HG03196 (cell line): ENCODE measurements at regions not wholly inside any gene's neighbourhood (a gene's known extent, or its start where the extent isn't known, plus 50 kb on each side); places are given as distances from the start of the nearest gene placed in this dataset.
"Not testable (repeated sequence)": the region's sequence is repeated elsewhere in the genome, so short reads cannot be mapped to it uniquely, and the experiment has no call there.

ENCODE experiments used
- ATAC-seq: cut with Tn5 transposase; IDR thresholded peaks from one replicate; pipeline ENCODE4 v1.9.1; 2021; ENCODE audit not compliant: unreplicated experiment

GRCh38 chr6:121856296-121856695 is 420.9 kb downstream of the GJA1 start:
- ATAC-seq: no peak

DNA sequence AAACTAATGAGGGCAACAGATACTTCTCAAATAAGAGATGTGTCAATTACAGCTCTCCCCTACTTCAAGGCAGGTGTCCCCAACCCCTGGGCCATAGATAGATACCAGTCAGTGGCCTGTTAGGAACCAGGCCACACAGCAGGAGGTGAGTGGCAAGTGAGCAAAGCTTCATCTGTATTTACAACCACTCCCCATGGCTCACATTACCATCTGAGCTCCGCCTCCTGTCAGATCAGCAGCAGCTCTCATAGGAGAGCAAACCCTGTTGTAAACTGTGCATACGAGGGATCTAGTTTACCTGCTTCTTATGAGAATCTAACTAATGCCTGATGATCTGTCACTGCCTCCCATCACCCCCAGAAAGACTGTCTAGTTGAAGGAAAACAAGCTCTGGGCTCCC is 422.1 kb downstream of the GJA1 start:
- no peak for ATAC-seq

DNA sequence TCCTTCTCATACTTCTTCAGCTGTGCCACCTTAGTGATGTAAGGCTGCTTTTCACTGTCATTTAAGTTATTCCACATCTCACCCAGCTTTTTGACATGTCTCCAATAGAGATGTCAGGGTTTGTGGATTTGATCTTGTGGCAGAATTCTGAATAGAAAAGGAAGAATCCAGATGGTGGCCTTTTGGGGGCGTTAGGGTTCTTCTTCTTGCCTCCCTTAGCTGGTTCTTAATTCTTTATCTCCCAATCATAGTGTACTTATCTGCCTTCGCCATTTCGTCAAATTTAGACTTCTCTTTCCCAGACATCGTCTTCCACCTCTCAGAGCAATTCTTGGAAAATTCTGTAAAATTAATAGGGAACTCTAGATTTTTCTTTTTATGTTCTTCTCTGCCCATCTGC is 422.9 kb downstream of the GJA1 start:
- no peak for ATAC-seq

DNA sequence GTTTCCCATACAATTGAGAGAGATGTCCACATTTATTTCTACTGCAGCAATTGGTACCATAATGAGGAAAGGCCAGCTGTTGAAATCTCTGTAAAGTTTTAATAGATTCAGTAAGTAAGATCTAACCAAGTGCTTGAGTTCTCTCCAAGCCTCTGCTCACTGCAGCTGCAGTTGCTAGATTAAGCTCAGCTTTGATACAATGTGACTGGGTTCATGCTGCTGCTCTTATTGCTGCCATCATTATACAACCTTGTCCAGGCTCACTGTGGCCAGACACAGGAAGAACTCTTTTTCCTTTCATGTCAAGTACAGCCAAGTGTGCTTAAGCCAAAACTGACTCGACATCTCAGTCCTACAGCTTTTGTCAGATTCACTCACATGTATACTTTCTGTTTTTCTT is 423.5 kb downstream of the GJA1 start:
- ATAC-seq: no peak

DNA sequence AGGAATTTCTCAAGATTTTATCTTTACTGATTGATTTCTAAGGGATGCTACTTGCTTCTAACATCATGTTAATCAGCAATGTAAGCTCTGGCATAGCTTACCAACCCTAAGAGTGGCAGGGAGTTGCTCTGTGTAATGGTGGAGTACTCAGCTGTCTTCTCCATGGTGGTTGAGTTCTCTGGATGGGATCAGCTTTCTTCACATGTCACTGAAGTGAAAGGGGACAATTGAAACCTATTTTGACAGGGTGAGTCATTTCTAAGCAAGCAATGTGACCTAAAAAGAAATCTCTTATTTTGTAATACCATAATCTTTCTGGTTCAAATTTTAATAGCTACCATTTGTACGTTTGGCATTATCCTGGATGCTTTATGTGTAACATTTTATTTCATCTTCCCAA is 430.4 kb downstream of the GJA1 start:
- no peak for ATAC-seq

DNA sequence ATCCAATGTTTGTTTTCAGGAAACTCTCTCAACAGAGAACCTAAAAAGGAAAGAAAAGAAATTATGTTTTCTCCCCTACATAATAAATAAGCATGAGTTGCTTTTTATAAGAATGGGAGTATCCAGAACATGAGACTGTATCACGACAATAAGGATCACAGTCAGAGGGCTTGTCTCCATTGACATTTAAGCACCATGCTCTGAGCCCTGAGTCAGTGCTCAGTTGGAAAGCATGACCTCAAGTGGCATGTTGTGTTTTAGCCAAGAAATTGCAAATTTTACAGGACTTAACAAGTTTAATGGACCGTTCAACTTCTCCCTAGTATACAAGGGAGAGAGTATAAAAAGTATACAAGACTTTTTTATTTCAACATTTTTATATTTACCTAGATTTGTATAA is 431.6 kb downstream of the GJA1 start:
- ATAC-seq: no peak

DNA sequence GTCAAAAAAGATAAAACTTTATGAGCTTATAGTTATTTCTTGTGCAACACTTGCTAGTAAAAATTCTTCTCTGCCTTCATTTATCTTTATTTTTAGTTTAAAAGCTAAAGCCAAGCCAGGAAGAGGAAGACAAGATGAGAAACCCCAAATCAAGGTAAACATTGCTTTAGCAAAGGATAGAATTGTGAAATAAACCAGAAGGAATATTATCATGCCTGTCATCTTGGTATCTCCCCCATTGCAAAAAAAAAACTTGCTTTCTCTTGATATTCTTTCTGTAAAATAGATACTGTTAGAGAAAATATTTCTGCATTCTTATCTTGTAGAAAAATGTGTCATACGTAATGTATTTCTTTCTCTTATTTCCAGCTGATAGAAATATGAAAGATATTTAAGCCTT is 432.8 kb downstream of the GJA1 start:
- ATAC-seq: no peak

GRCh38 chr6:121873595-121873994 is 438.1 kb downstream of the GJA1 start:
- ATAC-seq: no peak

DNA sequence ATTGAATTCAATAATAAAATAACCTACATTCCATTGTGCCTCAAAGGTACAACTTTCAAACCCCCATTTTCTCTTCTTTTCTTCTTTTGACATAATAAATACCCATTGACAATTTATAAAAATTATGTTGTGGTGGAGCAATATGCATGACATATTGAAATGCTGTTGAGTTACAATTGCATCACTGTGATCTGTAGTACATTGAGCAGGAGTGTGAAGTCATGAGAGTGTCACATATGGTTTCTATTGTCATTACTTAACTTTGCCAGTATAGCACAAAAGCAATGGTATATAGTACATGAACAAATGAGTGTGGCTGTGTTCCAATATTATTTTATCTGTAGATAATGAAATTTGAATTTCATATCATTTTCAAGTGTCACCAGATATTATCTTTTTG is 441.3 kb downstream of the GJA1 start:
- no peak for ATAC-seq

GRCh38 chr6:121879149-121879548 is 443.7 kb downstream of the GJA1 start:
- no peak for ATAC-seq

DNA sequence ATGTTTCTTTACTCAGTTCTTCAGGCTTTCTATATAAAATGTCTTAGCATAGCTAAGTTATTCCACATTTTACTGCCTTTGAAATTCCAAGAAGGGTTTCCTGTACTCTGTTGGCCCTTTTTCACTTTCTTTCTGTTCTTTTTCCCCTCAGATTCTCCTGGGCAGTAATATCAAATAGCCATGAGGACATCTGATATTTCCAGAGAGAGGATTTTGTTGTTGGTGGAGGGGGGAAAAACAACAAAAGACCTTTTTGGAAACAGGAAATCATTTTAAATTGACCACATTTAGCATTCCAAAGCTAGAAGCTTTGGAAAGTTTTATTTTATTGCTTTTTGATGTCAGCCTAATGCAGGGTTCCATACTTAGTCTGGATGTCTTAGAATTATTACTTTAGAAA is 445.4 kb downstream of the GJA1 start:
- ATAC-seq: no peak

DNA sequence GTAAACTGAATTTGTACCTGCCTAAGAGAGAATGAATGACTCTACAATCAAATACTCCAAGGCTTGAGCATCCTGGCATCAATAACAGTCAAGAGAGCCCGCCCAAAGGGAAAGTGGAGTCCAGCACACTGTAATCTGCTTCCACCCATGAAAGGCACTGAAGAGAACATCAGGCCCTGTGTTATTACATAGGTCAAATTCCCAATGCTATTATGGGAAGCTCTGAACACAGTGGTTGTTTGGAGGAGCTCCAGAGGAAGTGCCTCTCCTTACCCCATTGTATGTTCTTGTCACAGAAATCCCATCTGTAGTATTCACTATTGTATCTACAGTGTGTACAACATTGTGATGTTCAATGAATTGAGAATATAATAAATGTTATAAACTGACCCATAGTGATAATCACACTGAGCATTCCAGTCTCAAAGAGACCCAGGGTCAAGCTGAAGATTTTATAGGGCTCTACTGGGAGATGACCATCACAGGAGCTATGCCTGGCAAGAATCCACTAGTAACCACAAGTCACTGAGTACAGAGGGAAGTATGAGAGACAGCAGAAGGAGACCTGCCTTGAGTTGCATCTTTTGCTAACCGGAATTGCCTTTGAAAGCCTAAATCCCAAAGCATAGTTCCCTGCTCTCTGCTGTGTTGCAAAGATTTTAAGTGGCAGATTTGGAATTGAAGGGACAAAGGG is 446.7 kb downstream of the GJA1 start:
- no peak for ATAC-seq

- no peak for ATAC-seq
Observed at GRCh38 chr6:121884091-121884490, 448.6 kb downstream of the GJA1 start.

DNA sequence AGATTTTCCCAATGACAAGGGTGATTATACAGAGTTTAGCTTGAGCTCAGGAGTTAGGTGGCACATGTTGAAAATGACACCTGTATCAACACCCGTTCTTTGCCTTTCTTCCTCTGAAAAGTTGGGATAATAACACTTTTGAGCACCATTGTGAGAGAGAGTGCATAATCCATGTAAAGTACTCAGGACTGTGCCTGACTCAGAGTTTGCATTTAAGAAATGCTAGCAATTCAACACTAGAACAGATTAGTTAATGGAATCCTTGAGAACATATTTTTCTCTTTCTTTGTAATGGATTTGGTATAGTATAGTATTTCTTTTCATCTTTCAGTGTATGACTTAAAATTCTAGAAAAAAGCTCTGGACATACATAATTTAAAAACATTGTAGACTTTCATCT is 449.2 kb downstream of the GJA1 start:
- no peak for ATAC-seq

GRCh38 chr6:121885399-121886152 is 450.1 kb downstream of the GJA1 start:
- no peak for ATAC-seq

DNA sequence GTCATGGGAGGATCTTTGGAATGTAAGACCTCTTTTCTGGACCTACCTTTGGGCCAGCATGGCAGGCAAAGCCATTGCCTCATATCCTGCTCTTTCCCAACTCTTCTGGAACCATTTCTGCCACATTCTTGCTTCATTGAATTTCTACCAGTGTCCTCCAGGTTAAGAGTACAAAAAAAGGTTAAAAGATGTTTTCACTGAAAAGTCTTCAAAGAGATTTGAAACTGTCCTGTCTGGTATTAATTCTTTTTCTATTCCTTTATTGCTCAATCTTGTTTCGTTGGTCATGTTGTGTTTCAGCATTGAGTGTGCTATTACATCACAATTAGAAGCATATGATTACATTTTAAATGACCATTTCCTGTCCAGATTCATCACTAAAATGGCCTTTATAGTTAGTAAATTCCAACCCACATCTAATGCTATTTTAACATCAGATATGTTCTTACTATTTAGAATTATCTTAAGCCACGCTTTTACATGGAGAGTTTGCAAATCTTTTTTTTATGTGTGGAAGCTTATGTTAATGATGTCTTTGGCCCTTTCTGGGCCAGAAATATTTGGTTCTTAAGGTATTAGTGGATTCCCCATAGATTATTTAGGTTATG is 450.9 kb downstream of the GJA1 start:
- ATAC-seq: no peak

DNA sequence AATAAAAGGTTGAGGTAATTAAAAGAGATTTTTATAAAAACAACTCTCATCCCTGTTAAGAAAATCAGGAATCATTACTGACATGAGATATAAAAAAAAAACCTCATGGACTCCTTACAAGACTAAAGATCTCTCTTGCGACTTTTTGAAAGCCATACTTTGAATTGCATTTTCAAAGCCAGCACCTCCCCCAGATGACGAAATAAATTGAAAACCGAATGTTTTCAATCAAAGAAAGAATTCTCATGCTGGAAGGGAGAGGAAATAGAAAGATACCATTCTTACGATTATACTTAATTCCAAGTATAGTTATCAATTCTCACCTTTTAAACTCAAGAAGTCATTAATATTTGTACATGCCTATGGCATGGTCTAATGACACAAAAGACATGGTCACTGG is 452.3 kb downstream of the GJA1 start:
- ATAC-seq: no peak

DNA sequence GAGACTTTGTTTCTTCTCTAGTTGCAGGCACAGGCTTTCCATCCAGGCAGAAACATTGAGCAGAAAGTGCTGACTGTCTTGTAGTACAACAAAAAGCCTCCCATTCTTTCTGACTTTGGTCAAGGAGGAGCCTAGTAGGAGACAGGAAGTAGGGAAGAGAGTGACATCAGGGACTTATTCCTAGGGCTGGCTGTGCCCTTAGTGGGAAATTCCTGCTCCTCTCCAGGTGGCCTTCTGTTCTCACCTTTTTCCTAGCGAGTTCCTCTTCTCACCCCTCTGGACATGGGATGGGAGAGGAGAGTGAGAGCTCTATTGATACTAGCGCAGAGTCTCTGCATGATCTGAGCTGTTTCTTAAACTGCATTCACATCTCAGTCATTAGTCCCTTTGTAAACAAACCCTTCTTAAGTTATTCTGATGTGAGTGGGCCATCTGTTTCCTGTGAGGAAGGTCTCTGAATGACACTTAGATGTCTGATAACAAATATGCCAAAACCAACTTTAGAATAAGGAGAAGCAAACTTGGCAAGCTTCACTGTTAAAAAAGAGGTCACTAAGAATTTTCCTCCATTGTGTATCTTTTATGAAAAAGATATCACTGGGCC is 455.0 kb downstream of the GJA1 start:
- ATAC-seq: no peak

DNA sequence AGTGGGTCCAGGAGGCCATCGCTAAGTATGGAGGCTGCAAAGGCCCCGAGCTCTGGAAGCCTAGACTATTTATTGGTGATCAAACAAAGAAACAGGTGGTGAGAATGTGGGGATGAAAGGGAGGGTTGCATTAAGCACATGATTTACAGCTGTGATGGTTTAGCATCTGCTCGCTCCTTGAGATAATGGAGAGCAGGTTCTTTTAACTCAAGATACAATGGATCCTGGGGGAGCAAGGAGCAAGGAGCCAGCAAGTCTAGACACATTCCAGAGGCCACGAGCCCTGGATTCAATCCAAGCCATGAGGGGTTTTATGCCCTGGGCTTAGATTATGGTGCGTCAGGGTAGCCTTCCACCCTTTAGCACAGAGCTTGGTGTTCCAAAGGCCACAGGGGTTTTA is 460.3 kb downstream of the GJA1 start:
- not testable (repeated sequence) for ATAC-seq

- ATAC-seq: no peak
Observed at GRCh38 chr6:121896363-121896762, 460.9 kb downstream of the GJA1 start.

DNA sequence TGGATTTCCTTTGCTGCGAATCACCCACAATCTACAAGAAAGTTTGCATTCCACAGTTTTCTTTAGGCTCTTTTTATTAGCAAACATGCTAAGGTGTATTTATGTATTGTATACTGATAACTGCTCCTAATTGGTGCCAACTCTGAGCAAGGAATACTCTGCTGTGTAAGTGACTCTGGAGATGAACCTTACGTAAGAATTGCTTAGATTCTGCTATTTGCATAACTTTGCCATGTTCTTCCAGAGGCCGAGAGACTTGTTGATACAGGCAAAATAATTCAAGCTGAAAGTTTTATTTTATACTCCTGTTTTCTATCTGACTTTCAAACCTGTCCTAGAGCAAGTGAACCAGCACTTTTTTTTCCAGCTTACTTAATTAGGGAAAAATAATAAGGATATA is 461.3 kb downstream of the GJA1 start:
- no peak for ATAC-seq

DNA sequence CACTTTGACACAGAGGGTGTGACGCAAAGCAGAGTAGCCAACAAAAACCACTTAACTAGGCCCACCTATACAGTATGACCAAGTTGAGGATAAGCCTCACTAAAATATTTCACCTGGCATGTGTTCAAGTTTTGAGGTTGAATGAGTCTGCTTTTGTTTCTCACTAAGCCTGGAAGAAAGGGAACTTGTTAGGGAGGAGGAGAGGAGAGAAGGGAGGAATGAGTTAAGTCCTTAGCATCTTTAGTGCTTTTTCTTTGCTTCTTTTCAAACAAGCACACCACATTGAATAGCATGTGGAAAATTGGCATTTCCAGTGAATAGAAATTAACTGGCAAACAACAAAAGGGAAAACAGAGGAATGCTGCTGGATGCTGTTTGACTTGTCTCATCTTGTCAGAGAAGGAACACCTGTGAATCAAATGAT is 461.9 kb downstream of the GJA1 start:
- ATAC-seq: no peak
